ENCODE measurements at regions not wholly inside any gene's neighbourhood (a gene's known extent, or its start where the extent isn't known, plus 50 kb on each side); places are given as distances from the start of the nearest gene placed in this dataset.

GRCh38 chr1:224486801-224487583, 52.4 kb upstream of the WDR26 start:
- no peak for TF ChIP-seq POLR2A (IDR thresholded peaks at IDR 0.05; ENCODE audit: low read depth, low read length)
- FAIRE-seq (no peak), DNase-seq (ENCODE audit: insufficient read length, low spot score) (no peak)

GRCh38 chr1:224488806-224489499, 54.4 kb upstream of the WDR26 start:
- TF ChIP-seq POLR2A (IDR thresholded peaks at IDR 0.05; ENCODE audit: low read depth, low read length), result no peak
- DNase-seq (ENCODE audit: insufficient read length, low spot score) (no peak), FAIRE-seq (peak; percentile 48)

- DNase-seq (ENCODE audit: insufficient read length, low spot score) (no peak), FAIRE-seq (no peak)
- TF ChIP-seq POLR2A (IDR thresholded peaks at IDR 0.05; ENCODE audit: low read depth, low read length), result no peak
Observed at GRCh38 chr1:224489534-224490365, 55.2 kb upstream of the WDR26 start.

GRCh38 chr1:224490549-224491537, 56.2 kb upstream of the WDR26 start:
- FAIRE-seq (no peak), DNase-seq (ENCODE audit: insufficient read length, low spot score) (no peak)
- no peak for TF ChIP-seq POLR2A (IDR thresholded peaks at IDR 0.05; ENCODE audit: low read depth, low read length)

GRCh38 chr1:224492015-224492414, 57.4 kb upstream of the WDR26 start:
- FAIRE-seq (no peak), DNase-seq (ENCODE audit: insufficient read length, low spot score) (no peak)
- TF ChIP-seq POLR2A (IDR thresholded peaks at IDR 0.05; ENCODE audit: low read depth, low read length), result no peak

- TF ChIP-seq POLR2A (IDR thresholded peaks at IDR 0.05; ENCODE audit: low read depth, low read length), result no peak
- DNase-seq (ENCODE audit: insufficient read length, low spot score) (no peak), FAIRE-seq (no peak)
Observed at GRCh38 chr1:224492632-224493031, 58.0 kb upstream of the WDR26 start.

GRCh38 chr1:224493269-224493668, 58.7 kb upstream of the WDR26 start:
- FAIRE-seq (no peak), DNase-seq (ENCODE audit: insufficient read length, low spot score) (no peak)
- TF ChIP-seq POLR2A (IDR thresholded peaks at IDR 0.05; ENCODE audit: low read depth, low read length), result no peak

- no peak for TF ChIP-seq POLR2A (IDR thresholded peaks at IDR 0.05; ENCODE audit: low read depth, low read length)
- FAIRE-seq, result no peak
- no peak for DNase-seq (ENCODE audit: insufficient read length, low spot score)
Observed at GRCh38 chr1:224494343-224494742, 59.7 kb upstream of the WDR26 start.

GRCh38 chr1:224495866-224496265, 61.3 kb upstream of the WDR26 start:
- no peak for TF ChIP-seq POLR2A (IDR thresholded peaks at IDR 0.05; ENCODE audit: low read depth, low read length)
- FAIRE-seq, result no peak
- no peak for DNase-seq (ENCODE audit: insufficient read length, low spot score)

- no peak for FAIRE-seq
Observed at GRCh38 chr1:224496826-224497225, 62.2 kb upstream of the WDR26 start.

GRCh38 chr1:224497714-224498573, 63.3 kb upstream of the WDR26 start:
- DNase-seq (ENCODE audit: insufficient read length, low spot score), result peak; percentile 57
- FAIRE-seq, result no peak
- TF ChIP-seq POLR2A (IDR thresholded peaks at IDR 0.05; ENCODE audit: low read depth, low read length), result 0 out of 2 replicates have a peak, but pooled peaks have one; percentile 12

More at GRCh38 chr1:224496826-224497225, 62.2 kb upstream of the WDR26 start:
- no peak for DNase-seq (ENCODE audit: insufficient read length, low spot score)
- no peak for TF ChIP-seq POLR2A (IDR thresholded peaks at IDR 0.05; ENCODE audit: low read depth, low read length)

- TF ChIP-seq POLR2A (IDR thresholded peaks at IDR 0.05; ENCODE audit: low read depth, low read length), result peak; percentile 45; the same call in 1 of the 2 replicates
- FAIRE-seq (no peak), DNase-seq (ENCODE audit: insufficient read length, low spot score) (peak; percentile 59)
Observed at GRCh38 chr1:224498574-224499170, 64.1 kb upstream of the WDR26 start.
